Panc1 (cell line): ENCODE measurements at regions not wholly inside any gene's neighbourhood (a gene's known extent, or its start where the extent isn't known, plus 50 kb on each side); places are given as distances from the start of the nearest gene placed in this dataset.

Source experiments
- ATAC-seq: fragments of 200-7000 bp; cut with Tn5 transposase; 2 replicates; pipeline ENCODE4 v1.9.1; 2020; ENCODE audit warnings: mild to moderate bottlenecking, moderate library complexity
- BruUV-seq: library from RNA; stranded (reverse); fragments of 400-500 nt; replicated peaks from 2 replicates; lab custom pipeline; 2021; lab: Mats Ljungman, UMichigan
- CTCF ChIA-PET: fragments of 300-600 bp; sonication (Branson Sonifier 250); formaldehyde crosslinking; loops from one replicate; lab custom pipeline; 2022; ENCODE audit warnings: antibody characterized with exemption; lab: Charles Lee
- POLR2A ChIA-PET: fragments of 300-600 bp; sonication (Branson Sonifier 250); formaldehyde crosslinking; loops from one replicate; lab custom pipeline; 2022; ENCODE audit warnings: antibody characterized with exemption; lab: Charles Lee
- DNase-seq: peaks from one replicate; pipeline ENCODE4 v3.0.0-alpha.2; 2010; ENCODE audit warnings: low read depth, low spot score
- H3K27ac ChIP-seq: 2 replicates; pipeline ENCODE4 v1.5.1; 2011; ENCODE audit warnings: mild to moderate bottlenecking, low read length, inconsistent platforms
- H3K27me3 ChIP-seq: fragments of 200-500 bp; sonication (Bioruptor generic); 2 replicates; pipeline ENCODE4 v1.6.0; 2014; ENCODE audit warnings: low read length, inconsistent platforms; ENCODE audit not compliant: control insufficient read depth, insufficient read depth
- H3K36me3 ChIP-seq: fragments of 200-500 bp; sonication (Bioruptor generic); 2 replicates; pipeline ENCODE4 v1.5.1; 2014; ENCODE audit warnings: inconsistent platforms, mild to moderate bottlenecking, low read length, moderate library complexity; ENCODE audit not compliant: control insufficient read depth, insufficient read depth
- H3K4me1 ChIP-seq: 2 replicates; pipeline ENCODE4 v1.5.1; 2011; ENCODE audit warnings: inconsistent platforms, mild to moderate bottlenecking, low read length, moderate library complexity; ENCODE audit not compliant: control insufficient read depth, insufficient read depth
- H3K4me3 ChIP-seq, 2 experiments: 2 replicates each; pipeline ENCODE4 v1.5.1; 2011 to 2012; ENCODE audit warnings: low read depth in 2 of 2, low read length in 2 of 2, mild to moderate bottlenecking in 2 of 2, inconsistent platforms in 1 of 2, moderate library complexity in 1 of 2
- H3K9me3 ChIP-seq: fragments of 200-500 bp; sonication (Bioruptor generic); 2 replicates; pipeline ENCODE4 v1.5.1; 2014; ENCODE audit warnings: low read depth, mild to moderate bottlenecking, inconsistent platforms, low read length, moderate library complexity; ENCODE audit not compliant: control insufficient read depth, insufficient read depth
- CTCF ChIP-seq: fragments of 450-650 bp; IDR thresholded peaks from 2 replicates; pipeline ENCODE4 v1.5.1; 2017; ENCODE audit warnings: mild to moderate bottlenecking
- POLR2AphosphoS5 ChIP-seq: IDR thresholded peaks from 2 replicates; pipeline ENCODE4 v1.6.1; 2012; ENCODE audit warnings: mild to moderate bottlenecking, low read depth, low read length, moderate library complexity
- REST ChIP-seq, 2 experiments: IDR thresholded peaks; 2 replicates each; pipeline ENCODE4 v1.6.1; 2011 to 2012; ENCODE audit warnings: low read depth in 2 of 2, control low read depth in 1 of 2, low read length in 1 of 2, mild to moderate bottlenecking in 1 of 2, moderate library complexity in 1 of 2; ENCODE audit not compliant: insufficient read depth in 1 of 2
- SIN3A ChIP-seq: IDR thresholded peaks from 2 replicates; pipeline ENCODE4 v1.6.1; 2012; ENCODE audit warnings: low read depth, mild to moderate bottlenecking, low read length, moderate library complexity, borderline replicate concordance; ENCODE audit not compliant: insufficient read depth
- TCF7L2 ChIP-seq: IDR thresholded peaks from 2 replicates; pipeline ENCODE4 v1.6.1; 2011; ENCODE audit warnings: mild to moderate bottlenecking, low read depth, low read length, inconsistent platforms
- in situ Hi-C: cut with HindIII; loops from 2 replicates; pipeline ENCODE4 v1.10.0; 2016; ENCODE audit warnings: low sequenced_read_pairs, low pct_unique_long_range_greater_than_20kb
- intact Hi-C: fragments of 100-400 bp; cut with micrococcal nuclease; formaldehyde crosslinking; loops from one replicate; pipeline ENCODE4 v1.10.0; 2022; ENCODE audit not compliant: unreplicated experiment

GRCh38 chr9:110135846-110136245, 72.1 kb downstream of the C9orf152 start:
- Histone ChIP-seq H3K4me3 (no peak overlapping the region), H3K27ac (no peak overlapping the region), H3K27me3 (no peaks in the 10 kb centered on the region), H3K36me3 (no peaks in the 10 kb centered on the region), H3K9me3 (no peaks in the 10 kb centered on the region), H3K4me1 (no peaks in the 10 kb centered on the region)
- no peak for ATAC-seq
- no TSS peak for BruUV-seq
- POLR2A ChIA-PET, result no interaction called here
- CTCF ChIA-PET, result no interaction called here
- no peak for TF ChIP-seq CTCF
- TF ChIP-seq SIN3A, result no peak
- TF ChIP-seq POLR2AphosphoS5, result no peak
- no peak for TF ChIP-seq TCF7L2
- TF ChIP-seq REST (IDR thresholded peaks at IDR 0.05; ENCODE audit: insufficient read depth in 1 of 2, low read depth in 2 of 2, low read length in 1 of 2), result no peak
- intact Hi-C loops (no loop called here), in situ Hi-C loops (no loop called here)
- DNase-seq, result no peak

- Histone ChIP-seq H3K4me3 (no peak overlapping the region), H3K27me3 (no peaks in the 10 kb centered on the region), H3K9me3 (no peaks in the 10 kb centered on the region), H3K27ac (no peak overlapping the region), H3K36me3 (no peaks in the 10 kb centered on the region), H3K4me1 (no peaks in the 10 kb centered on the region)
- BruUV-seq, result TSS peak; percentile 65
- CTCF ChIA-PET, result interaction anchor here (0.7 kb wide), 1 partner anchor 224 kb away, joined by 3 read pairs; no protein-coding TSS in a partner anchor
- in situ Hi-C loops (no loop called here), intact Hi-C loops (no loop called here)
- DNase-seq (no peak), ATAC-seq (no peak)
- TF ChIP-seq SIN3A, result no peak
- no peak for TF ChIP-seq CTCF
- no peak for TF ChIP-seq REST (IDR thresholded peaks at IDR 0.05; ENCODE audit: insufficient read depth in 1 of 2, low read depth in 2 of 2, low read length in 1 of 2)
- no peak for TF ChIP-seq TCF7L2
- POLR2A ChIA-PET, result no interaction called here
Measured at GRCh38 chr9:110136802-110137201, 71.2 kb downstream of the C9orf152 start.
